A549 (cell line): ENCODE measurements at regions not wholly inside any gene's neighbourhood (a gene's known extent, or its start where the extent isn't known, plus 50 kb on each side); places are given as distances from the start of the nearest gene placed in this dataset.

Experiments used
- ATAC-seq, 2 experiments: fragments of 200-7000 bp in 1 of 2; fragments of >200 bp in 1 of 2; cut with Nextera tagmentation in 1 of 2; cut with Tn5 transposase in 1 of 2; 3 replicates each; pipeline versions ENCODE4 v1.8.0 to v1.9.1; 2018 to 2020; ENCODE audit warnings: mild to moderate bottlenecking in 1 of 2, moderate library complexity in 1 of 2
- CTCF ChIA-PET: fragments of 300-600 bp; sonication (Branson Sonifier 250); formaldehyde crosslinking; extraction: SDS; loops from one replicate; lab custom pipeline; 2021; ENCODE audit warnings: antibody characterized with exemption, inconsistent platforms; lab: Yijun Ruan, JAX
- POLR2A ChIA-PET: fragments of 350-600 bp; formaldehyde crosslinking; extraction: SDS; loops from one replicate; lab custom pipeline; 2021; ENCODE audit warnings: antibody characterized with exemption, inconsistent platforms; lab: Yijun Ruan, JAX
- DNase-seq, 2 experiments: peaks; one replicate each; pipeline versions ENCODE4 v3.0.0 to v3.0.0-alpha.2; 2011 to 2016; ENCODE audit warnings: low read depth in 1 of 2, low spot score in 1 of 2
- FAIRE-seq: peaks from 2 replicates; lab custom pipeline; 2011; peaks lifted over from hg19 to GRCh38; lab: Jason Lieb, UNC
- H3K27ac ChIP-seq, 2 experiments: fragments of >200 bp; sonication (Bioruptor Twin); formaldehyde crosslinking; 3 replicates each; pipeline ENCODE4 v1.5.1; 2016 to 2017
- H3K4me1 ChIP-seq: fragments of >200 bp; sonication (Bioruptor Twin); formaldehyde crosslinking; 3 replicates; pipeline ENCODE4 v1.6.1; 2016
- H3K4me2 ChIP-seq: fragments of >200 bp; sonication (Bioruptor Twin); formaldehyde crosslinking; 3 replicates; pipeline ENCODE4 v1.6.1; 2016
- H3K4me3 ChIP-seq: fragments of >200 bp; sonication (Bioruptor Twin); formaldehyde crosslinking; 3 replicates; pipeline ENCODE4 v1.5.1; 2016
- H3K9me3 ChIP-seq: fragments of >200 bp; sonication (Bioruptor Twin); formaldehyde crosslinking; 3 replicates; pipeline ENCODE4 v1.6.1; 2016
- BHLHE40 ChIP-seq: IDR thresholded peaks from 2 replicates; pipeline ENCODE4 v1.6.1; 2012; ENCODE audit warnings: low read depth, low read length, inconsistent platforms
- CHD2 ChIP-seq: fragments of 150-350 bp; IDR thresholded peaks from 2 replicates; pipeline ENCODE4 v1.6.1; 2014; ENCODE audit warnings: low read length; ENCODE audit not compliant: partially characterized antibody
- EHF ChIP-seq: fragments of 250-450 bp; sonication (Bioruptor Pico); IDR thresholded peaks from 2 replicates; pipeline ENCODE4 v1.5.0; 2020; ENCODE audit warnings: mild to moderate bottlenecking
- EP300 ChIP-seq, 2 experiments: fragments of >200 bp; sonication (Bioruptor Twin); formaldehyde crosslinking; IDR thresholded peaks; 2 replicates in 1 of 2; 3 replicates in 1 of 2; pipeline ENCODE4 v1.6.1; 2016 to 2017
- FOSB ChIP-seq: fragments of 250-450 bp; sonication (Bioruptor Pico); IDR thresholded peaks from 2 replicates; pipeline ENCODE4 v1.5.0; 2020; ENCODE audit warnings: mild to moderate bottlenecking, moderate library complexity
- HDAC2 ChIP-seq: fragments of 200-600 bp; sonication (generic); IDR thresholded peaks from 2 replicates; pipeline ENCODE4 v1.6.1; 2016
- HOXA7 ChIP-seq: fragments of 250-450 bp; sonication (Bioruptor Pico); IDR thresholded peaks from 2 replicates; pipeline ENCODE4 v1.5.0; 2020; ENCODE audit warnings: mild to moderate bottlenecking, moderate library complexity
- JUN ChIP-seq, 2 experiments: fragments of >200 bp; sonication (Bioruptor Twin); formaldehyde crosslinking; IDR thresholded peaks; 2 replicates in 1 of 2; 3 replicates in 1 of 2; pipeline ENCODE4 v1.6.1; 2016 to 2017
- MYC ChIP-seq: IDR thresholded peaks from 2 replicates; pipeline ENCODE4 v1.6.1; 2012; ENCODE audit warnings: mild to moderate bottlenecking, inconsistent platforms, low read length, improper control_type of control experiment, borderline replicate concordance
- PHF8 ChIP-seq: fragments of 200-600 bp; sonication (generic); IDR thresholded peaks from 2 replicates; pipeline ENCODE4 v1.6.1; 2016; ENCODE audit warnings: low read depth, mild to moderate bottlenecking, antibody characterized with exemption, moderate library complexity, borderline replicate concordance
- POLR2A ChIP-seq: IDR thresholded peaks from 2 replicates; pipeline ENCODE4 v1.6.1; 2012; ENCODE audit warnings: mild to moderate bottlenecking, low read length
- RAD21 ChIP-seq, 2 experiments: fragments of >200 bp in 1 of 2; sonication (Bioruptor Twin) in 1 of 2; formaldehyde crosslinking in 1 of 2; IDR thresholded peaks in 1 of 2; conservative IDR thresholded peaks in 1 of 2; 2 replicates in 1 of 2; 3 replicates in 1 of 2; pipeline ENCODE4 v1.6.1; 2012 to 2018; ENCODE audit warnings: inconsistent platforms in 1 of 2
- TP53 ChIP-seq: fragments of 250-450 bp; sonication (Bioruptor Pico); IDR thresholded peaks from 2 replicates; pipeline ENCODE4 v1.5.0; 2021; ENCODE audit warnings: mild to moderate bottlenecking, moderate library complexity
- ZNF302 ChIP-seq: fragments of 250-450 bp; sonication (Bioruptor Pico); IDR thresholded peaks from 2 replicates; pipeline ENCODE4 v1.9.0; 2021; ENCODE audit warnings: inconsistent platforms, mild to moderate bottlenecking, moderate library complexity
- WGBS: methylation state at CpG from one replicate; pipeline ENCODE4 v1.1.6; 2017; ENCODE audit errors: missing lambda C conversion rate; 5-methylcytosine and 5-hydroxymethylcytosine counted together
- TF ChIP-seq, protein P1 (sequence below): fragments of 250-450 bp; sonication (Bioruptor Pico); IDR thresholded peaks from 2 replicates; pipeline ENCODE4 v1.5.0; 2020; ENCODE audit warnings: low read depth, mild to moderate bottlenecking, moderate library complexity
- TF ChIP-seq, protein P2 (sequence below): IDR thresholded peaks from 2 replicates; pipeline ENCODE4 v1.6.1; 2012
- TF ChIP-seq, protein P3 (sequence below): fragments of 450-650 bp; IDR thresholded peaks from 2 replicates; pipeline ENCODE4 v1.6.1; 2014; ENCODE audit warnings: antibody characterized with exemption
- TF ChIP-seq, protein P4 (sequence below): fragments of 150-350 bp; IDR thresholded peaks from 2 replicates; pipeline ENCODE4 v1.6.1; 2014; ENCODE audit warnings: low read depth, mild to moderate bottlenecking, low read length
- TF ChIP-seq, protein P5 (sequence below): fragments of 250-450 bp; sonication (Bioruptor Pico); IDR thresholded peaks from 2 replicates; pipeline ENCODE4 v1.5.0; 2021; ENCODE audit warnings: mild to moderate bottlenecking, moderate library complexity, borderline replicate concordance
- TF ChIP-seq, protein P6 (sequence below): fragments of >200 bp; sonication (Bioruptor Twin); formaldehyde crosslinking; IDR thresholded peaks from 3 replicates; pipeline ENCODE4 v1.6.1; 2016

DNA sequence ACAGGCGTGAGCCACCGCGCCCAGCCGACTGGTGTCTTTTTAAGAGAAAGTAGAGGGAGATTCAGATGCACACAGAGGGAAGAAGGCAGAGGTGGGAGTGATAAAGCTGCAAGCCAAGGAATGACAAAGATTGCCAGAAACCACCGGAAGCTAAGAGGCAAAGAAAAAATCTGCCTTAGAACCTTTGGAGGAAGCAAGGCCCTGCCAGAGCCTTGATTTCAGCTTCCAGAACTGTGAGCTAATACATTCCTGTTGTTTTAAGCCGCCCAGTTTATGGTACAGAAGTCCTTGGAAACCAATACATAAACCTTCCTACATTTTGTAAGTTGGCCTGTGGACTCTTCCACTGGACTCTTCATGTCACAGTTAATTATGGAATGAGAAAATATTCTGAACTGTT, 71.7 kb upstream of the SOX21 start:
- Histone ChIP-seq H3K27ac (no peak overlapping the region), H3K4me1 (no peaks in the 10 kb centered on the region), H3K9me3 (no peaks in the 10 kb centered on the region), H3K4me3 (no peak overlapping the region), H3K4me2 (no peak overlapping the region)
- no peak for ATAC-seq
- 86% methylated on average over 6 of the region's 6 CpGs for WGBS
- ChIA-PET CTCF (interaction anchor here (0.7 kb wide), 1 partner anchor 459 kb away, joined by 3 read pairs; no protein-coding TSS in a partner anchor), POLR2A (no interaction called here)
- FAIRE-seq, result no peak
- no peak for TF ChIP-seq RAD21 (conservative IDR thresholded peaks at IDR 0.05 in 1 of 2, IDR thresholded peaks at IDR 0.05 in 1 of 2)
- no peak for TF ChIP-seq CHD2
- TF ChIP-seq, protein P1, sequence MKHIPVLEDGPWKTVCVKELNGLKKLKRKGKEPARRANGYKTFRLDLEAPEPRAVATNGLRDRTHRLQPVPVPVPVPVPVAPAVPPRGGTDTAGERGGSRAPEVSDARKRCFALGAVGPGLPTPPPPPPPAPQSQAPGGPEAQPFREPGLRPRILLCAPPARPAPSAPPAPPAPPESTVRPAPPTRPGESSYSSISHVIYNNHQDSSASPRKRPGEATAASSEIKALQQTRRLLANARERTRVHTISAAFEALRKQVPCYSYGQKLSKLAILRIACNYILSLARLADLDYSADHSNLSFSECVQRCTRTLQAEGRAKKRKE, result no peak
- no peak for TF ChIP-seq FOSB (CRISPR knock-in tag)
- TF ChIP-seq HOXA7 (CRISPR knock-in tag), result no peak
- TF ChIP-seq MYC, result no peak
- TF ChIP-seq, protein P2, sequence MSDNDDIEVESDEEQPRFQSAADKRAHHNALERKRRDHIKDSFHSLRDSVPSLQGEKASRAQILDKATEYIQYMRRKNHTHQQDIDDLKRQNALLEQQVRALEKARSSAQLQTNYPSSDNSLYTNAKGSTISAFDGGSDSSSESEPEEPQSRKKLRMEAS, result no peak
- TF ChIP-seq ZNF302 (CRISPR knock-in tag), result no peak
- no peak for TF ChIP-seq EHF (CRISPR knock-in tag)
- DNase-seq, result no peak

DNA sequence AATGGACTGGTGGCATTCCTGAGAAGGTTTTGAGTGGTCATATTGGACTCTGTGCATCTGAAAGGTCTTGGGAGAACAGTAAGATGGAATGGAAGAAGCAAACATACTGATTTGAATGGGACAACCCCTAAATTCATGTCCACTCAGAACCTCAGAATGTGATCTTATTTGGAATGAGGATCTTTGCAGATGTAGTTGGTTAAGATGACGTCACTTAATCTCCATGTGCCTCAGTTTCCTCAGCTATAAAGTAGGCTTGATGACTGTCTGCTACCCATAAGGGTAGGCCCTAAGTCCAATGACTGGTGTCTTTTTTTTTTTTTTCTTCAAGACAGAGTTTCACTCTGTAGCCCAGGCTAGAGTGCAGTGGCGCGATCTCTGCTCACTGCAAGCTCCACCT, 71.1 kb upstream of the SOX21 start:
- TF ChIP-seq BHLHE40 (no peak), JUN (IDR thresholded peaks at IDR 0.05) (no peak), PHF8 (no peak), POLR2A (no peak), EP300 (IDR thresholded peaks at IDR 0.05) (no peak)
- TF ChIP-seq, protein P1, result no peak
- TF ChIP-seq, protein P3, sequence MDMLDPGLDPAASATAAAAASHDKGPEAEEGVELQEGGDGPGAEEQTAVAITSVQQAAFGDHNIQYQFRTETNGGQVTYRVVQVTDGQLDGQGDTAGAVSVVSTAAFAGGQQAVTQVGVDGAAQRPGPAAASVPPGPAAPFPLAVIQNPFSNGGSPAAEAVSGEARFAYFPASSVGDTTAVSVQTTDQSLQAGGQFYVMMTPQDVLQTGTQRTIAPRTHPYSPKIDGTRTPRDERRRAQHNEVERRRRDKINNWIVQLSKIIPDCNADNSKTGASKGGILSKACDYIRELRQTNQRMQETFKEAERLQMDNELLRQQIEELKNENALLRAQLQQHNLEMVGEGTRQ, result no peak
- TF ChIP-seq, protein P4, sequence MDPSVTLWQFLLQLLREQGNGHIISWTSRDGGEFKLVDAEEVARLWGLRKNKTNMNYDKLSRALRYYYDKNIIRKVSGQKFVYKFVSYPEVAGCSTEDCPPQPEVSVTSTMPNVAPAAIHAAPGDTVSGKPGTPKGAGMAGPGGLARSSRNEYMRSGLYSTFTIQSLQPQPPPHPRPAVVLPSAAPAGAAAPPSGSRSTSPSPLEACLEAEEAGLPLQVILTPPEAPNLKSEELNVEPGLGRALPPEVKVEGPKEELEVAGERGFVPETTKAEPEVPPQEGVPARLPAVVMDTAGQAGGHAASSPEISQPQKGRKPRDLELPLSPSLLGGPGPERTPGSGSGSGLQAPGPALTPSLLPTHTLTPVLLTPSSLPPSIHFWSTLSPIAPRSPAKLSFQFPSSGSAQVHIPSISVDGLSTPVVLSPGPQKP, result no peak
- ChIA-PET CTCF (interaction anchor here (0.7 kb wide), 1 partner anchor 460 kb away, joined by 3 read pairs; no protein-coding TSS in a partner anchor), POLR2A (no interaction called here)
- H3K4me1 ChIP-seq, result 0 out of 3 replicates have a peak, but pooled peaks cover 5% of the 10 kb centered on the region
- FAIRE-seq (no peak), DNase-seq (no peak), ATAC-seq (no peak)
- H3K4me3 ChIP-seq, result no peak overlapping the region
- no peak overlapping the region for H3K27ac ChIP-seq
- no peak overlapping the region for H3K4me2 ChIP-seq
- WGBS, result 76% methylated on average over 3 of the region's 3 CpGs
- no peaks in the 10 kb centered on the region for H3K9me3 ChIP-seq

DNA sequence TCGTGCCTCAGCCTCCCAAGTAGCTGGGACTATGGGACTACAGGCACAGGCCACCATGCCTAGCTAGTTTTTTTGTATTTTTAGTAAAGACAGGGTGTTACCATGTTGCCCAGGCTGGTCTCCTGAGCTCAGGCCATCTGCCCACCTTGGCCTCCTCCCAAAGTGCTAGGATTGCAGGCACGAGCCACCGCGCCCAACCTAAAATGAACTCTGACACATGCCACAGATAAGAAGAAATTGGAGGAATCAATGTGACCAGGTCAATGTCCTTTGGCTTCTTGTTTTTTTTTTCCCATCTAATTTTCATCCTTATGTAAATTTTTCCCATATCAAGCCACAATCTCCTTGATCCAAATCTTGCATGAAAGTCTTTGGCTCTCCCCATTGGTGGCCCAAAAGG, 68.1 kb upstream of the SOX21 start:
- TF ChIP-seq ZNF302 (CRISPR knock-in tag), result no peak
- TF ChIP-seq, protein P5, sequence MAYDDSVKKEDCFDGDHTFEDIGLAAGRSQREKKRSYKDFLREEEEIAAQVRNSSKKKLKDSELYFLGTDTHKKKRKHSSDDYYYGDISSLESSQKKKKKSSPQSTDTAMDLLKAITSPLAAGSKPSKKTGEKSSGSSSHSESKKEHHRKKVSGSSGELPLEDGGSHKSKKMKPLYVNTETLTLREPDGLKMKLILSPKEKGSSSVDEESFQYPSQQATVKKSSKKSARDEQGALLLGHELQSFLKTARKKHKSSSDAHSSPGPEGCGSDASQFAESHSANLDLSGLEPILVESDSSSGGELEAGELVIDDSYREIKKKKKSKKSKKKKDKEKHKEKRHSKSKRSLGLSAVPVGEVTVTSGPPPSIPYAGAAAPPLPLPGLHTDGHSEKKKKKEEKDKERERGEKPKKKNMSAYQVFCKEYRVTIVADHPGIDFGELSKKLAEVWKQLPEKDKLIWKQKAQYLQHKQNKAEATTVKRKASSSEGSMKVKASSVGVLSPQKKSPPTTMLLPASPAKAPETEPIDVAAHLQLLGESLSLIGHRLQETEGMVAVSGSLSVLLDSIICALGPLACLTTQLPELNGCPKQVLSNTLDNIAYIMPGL, result no peak
- TF ChIP-seq HDAC2, result no peak
- TF ChIP-seq, protein P6, sequence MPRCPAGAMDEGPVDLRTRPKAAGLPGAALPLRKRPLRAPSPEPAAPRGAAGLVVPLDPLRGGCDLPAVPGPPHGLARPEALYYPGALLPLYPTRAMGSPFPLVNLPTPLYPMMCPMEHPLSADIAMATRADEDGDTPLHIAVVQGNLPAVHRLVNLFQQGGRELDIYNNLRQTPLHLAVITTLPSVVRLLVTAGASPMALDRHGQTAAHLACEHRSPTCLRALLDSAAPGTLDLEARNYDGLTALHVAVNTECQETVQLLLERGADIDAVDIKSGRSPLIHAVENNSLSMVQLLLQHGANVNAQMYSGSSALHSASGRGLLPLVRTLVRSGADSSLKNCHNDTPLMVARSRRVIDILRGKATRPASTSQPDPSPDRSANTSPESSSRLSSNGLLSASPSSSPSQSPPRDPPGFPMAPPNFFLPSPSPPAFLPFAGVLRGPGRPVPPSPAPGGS, result no peak
- TF ChIP-seq TP53 (CRISPR knock-in tag), result no peak
- POLR2A ChIA-PET, result no interaction called here
- WGBS, result 66% methylated on average over 4 of the region's 4 CpGs
- ATAC-seq (no peak), DNase-seq (no peak), FAIRE-seq (no peak)
- CTCF ChIA-PET, result interaction anchor here (1.5 kb wide), 1 partner anchor 10 kb away, joined by 3 read pairs; no protein-coding TSS in a partner anchor
- Histone ChIP-seq H3K4me1 (0 out of 3 replicates have a peak, but pooled peaks cover 6% of the 10 kb centered on the region), H3K4me3 (no peak overlapping the region), H3K9me3 (no peaks in the 10 kb centered on the region), H3K4me2 (no peak overlapping the region), H3K27ac (no peak overlapping the region)
